ENCODE measurements at regions not wholly inside any gene's neighbourhood (a gene's known extent, or its start where the extent isn't known, plus 50 kb on each side); places are given as distances from the start of the nearest gene placed in this dataset.
"Not testable (repeated sequence)": the region's sequence is repeated elsewhere in the genome, so short reads cannot be mapped to it uniquely, and the experiment has no call there.

DNA sequence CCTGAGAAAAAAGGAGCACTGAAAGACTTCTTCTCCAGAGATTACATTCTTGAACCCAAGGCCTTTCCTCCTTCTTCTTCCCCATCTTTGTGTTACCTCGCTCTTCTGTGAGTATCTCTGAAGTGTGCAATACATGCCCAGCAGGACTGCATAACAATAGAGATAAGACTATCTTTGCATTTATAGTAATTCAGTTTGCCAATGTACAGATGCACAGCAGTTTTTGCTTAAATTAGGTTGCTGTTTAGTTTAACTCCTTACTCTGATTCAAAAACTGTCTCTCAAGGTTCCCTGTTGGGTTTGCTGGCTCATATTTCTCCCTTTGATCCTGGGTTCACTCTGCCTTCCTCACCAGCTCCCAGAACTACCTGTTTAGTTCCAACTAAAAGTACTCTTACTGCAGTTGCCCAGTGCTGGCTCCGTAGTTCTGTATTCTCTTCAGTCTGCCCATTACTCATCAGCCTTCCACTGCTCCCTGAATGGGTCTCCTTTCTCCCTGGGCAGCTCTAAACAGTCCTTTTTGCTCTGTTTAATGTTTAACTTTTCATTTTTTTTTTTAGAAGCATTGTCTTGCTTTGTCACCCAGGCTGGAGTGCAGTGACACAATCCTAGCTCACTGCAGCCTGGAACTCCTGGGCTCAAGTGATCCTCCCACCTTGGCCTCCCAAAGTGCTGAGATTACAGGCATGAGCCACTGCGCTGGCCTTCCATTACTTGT lies 180.6 kb upstream of the CAND1 start:
- no peak for DNase-seq

DNA sequence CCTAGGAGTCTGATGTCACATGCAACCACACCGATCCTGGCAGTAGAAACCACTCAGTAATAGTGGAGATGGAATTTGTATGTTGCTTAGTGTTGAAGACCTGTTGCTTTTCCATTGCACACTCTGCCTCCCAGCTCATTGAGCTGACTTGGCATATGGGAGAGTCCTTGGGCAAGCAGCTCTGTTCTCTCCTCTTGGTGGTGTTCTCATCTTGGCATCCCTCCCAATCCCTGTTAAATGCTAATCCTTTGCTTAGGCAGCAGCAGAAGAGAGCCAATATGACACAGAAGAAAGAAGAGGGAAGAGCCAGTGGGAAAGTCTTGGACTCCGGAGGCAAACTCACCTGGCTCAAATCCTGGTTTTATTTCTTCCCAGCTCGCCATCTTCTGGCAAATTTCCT lies 178.0 kb upstream of the CAND1 start:
- DNase-seq, result no peak

DNA sequence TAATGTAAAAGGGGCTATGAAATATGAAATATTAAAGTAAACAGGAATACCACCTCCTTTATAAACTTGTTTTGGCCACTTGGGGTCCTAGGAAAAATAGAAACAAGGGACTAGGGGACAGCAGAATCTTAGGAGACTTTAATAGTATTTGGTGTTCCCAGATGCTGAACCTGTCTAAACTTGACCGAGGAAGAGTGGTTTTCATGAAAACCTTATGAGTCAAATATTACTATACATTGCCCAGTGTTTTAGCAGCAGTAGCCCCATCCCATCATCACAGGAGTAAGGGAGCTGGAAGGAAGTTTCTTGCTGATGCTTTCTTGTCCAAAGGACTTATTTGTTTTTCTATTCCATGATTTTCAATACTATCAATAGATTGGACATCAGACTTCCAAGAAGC lies 177.5 kb upstream of the CAND1 start:
- DNase-seq, result no peak

- DNase-seq, result not testable (repeated sequence)
Measured at GRCh38 chr12:67092934-67093333, 176.2 kb upstream of the CAND1 start.

GRCh38 chr12:67096533-67097318 lies 172.4 kb upstream of the CAND1 start:
- no peak for DNase-seq

- no peak for DNase-seq
Measured at GRCh38 chr12:67099858-67100257, 169.3 kb upstream of the CAND1 start.

DNA sequence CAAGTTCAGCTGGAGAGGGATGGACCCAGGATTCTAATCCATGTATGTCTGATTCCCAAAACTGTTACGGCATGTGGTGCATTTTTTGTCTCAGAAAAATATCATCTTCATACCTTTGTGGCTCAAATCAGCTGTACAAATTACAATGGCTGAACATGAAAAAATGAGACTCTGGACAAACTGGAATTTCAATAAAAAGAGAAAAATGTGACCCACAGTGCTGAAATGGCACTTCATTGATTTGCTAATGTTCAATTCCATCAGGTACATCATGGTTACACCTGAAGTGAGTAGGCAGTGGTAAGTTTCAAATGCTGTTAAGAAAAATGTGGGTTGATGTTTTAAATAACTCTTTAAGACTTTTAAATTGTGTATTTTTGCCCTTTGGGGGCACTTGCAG lies 165.6 kb upstream of the CAND1 start:
- no peak for DNase-seq

DNA sequence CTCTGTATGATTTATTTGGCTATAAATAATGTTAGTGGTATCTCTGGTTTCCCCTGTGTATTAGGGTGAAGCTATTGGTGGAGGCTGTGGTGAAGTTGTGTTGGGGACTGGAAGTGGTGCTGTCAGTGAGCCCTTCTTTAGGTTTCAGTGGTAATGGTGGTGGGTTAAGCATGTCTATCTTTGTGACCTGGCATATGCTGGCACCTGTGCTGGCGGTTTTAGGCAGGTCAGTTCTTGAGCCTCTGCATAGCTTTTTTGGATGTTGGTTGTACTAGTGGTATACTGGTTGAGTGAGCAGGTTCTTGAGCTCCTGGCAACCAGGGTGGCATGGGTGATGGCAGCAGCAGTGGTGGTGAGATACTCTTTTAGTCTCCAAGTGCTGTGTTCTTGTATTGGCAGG lies 161.9 kb upstream of the CAND1 start:
- DNase-seq, result no peak

DNA sequence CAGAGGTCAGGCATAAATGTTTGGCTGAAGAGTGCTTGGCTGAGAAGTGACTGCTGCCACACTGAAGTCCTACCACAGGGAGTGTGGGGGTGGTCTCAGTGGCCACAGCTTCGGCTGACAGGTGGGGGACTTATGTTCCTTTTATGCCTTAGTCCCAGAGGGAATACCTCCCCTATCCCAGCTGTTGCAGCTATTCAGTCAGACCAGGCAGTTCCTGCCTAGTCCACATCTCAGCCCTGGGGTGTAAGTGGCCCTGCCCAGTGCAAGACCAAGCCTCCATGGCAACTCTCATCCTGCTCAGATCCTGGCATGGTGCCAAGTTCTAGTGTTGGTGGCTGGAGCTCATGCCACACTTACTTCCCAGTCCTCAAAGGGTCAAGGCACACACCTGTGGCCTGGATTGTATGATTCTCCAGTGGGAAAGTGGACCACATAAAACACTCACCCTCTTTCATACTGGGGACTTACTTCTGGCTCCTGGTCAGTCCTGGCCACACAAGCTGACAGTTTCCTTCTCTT lies 161.3 kb upstream of the CAND1 start:
- DNase-seq, result no peak

GRCh38 chr12:67110345-67110744 lies 158.8 kb upstream of the CAND1 start:
- DNase-seq, result not testable (repeated sequence)

DNA sequence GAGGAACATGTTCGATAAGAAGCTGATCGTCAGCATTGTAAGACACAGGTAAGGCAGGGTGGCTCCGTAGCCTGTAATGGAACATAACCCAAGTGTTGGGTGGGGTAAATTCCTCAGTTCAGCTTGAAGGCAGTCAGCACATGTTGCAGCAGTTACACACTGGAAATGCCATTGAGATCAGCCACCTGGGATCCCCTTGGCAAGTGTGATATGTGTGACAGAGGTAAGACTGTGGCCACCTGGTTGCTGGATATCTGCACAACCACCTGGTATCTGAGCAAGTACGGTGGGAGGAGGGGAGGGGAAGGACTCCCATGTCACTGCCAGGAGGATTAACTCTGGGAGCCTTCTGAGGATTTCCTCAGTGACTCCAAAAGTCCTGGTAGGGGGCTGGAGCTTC lies 158.0 kb upstream of the CAND1 start:
- no peak for DNase-seq

DNA sequence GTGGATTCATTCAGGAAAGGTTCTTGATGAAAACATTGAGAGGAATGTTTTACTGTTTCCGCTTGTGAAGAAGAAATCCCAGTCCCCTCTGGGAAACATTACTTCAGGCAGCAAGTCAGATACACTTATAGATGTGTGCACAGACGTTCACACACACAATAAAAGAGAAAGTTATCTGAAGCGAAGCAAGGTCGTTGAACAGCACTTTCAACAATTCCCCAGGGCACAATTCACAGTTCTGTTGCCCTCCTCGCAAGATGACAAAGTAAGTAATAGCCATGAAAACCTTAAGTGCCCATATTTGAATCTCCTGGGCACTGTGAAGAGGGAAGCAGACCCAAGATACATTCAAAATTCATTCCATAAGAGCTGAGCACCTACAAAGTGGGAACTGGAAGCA lies 156.6 kb upstream of the CAND1 start:
- DNase-seq, result no peak

GRCh38 chr12:67116134-67116533 lies 153.0 kb upstream of the CAND1 start:
- DNase-seq, result no peak

- no peak for DNase-seq
Measured at GRCh38 chr12:67122584-67122983, 146.6 kb upstream of the CAND1 start.

DNA sequence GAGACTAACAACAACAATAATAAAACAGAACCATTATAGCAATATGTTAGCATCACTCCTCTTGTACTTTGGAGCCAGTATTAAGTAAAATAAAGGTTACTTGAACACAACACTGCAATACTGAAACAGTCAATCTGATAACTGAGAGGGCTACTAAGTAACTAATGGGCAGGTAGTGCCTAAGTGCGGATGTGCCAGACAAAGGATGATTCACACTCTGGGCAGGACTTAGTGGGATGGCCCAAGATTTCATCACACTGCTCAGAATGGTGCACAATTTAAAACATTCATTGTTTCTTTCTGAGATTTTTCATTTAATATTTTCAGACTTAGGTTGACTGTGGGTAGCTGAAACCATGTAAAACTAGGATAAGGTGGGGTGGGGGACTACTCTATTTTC lies 131.9 kb upstream of the CAND1 start:
- DNase-seq, result no peak

DNA sequence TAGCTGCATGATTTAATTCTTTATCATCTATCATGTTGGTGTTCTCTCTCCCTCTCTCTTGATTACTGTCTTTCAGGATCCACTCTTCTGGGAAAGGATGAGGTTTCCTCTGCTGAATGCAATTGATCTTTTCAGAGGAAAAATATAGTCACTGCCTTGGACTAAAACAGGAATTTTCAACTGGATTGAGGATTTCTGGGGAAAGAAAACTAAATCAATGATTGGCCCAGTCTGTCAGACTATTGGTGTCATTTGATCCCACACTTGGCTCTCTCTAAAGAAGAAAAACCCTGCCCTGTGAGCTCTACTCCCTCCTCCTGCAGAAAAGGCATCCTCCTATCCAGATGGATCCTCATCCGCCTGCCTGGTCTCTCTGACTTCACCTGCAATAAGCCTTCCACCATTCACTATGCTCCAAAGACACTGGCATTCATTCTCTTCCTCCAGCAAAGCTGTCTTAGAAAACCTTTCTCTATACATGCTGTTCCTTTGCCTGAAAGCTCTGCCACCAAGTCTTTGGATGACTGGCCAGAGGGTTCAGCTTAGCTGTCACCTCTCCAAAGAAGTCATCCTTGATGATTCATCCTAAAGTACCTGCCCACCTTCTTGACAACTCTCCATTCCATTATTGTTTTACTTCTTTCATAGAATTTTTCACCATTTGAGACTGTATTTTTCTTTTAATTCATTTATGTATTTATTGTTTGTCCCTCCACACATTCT lies 127.7 kb upstream of the CAND1 start:
- DNase-seq, result no peak

GRCh38 chr12:67145692-67146091 lies 123.5 kb upstream of the CAND1 start:
- DNase-seq, result no peak

GRCh38 chr12:67147030-67147429 lies 122.1 kb upstream of the CAND1 start:
- DNase-seq, result no peak

GRCh38 chr12:67147447-67147846 lies 121.7 kb upstream of the CAND1 start:
- DNase-seq, result no peak

- no peak for DNase-seq
Measured at GRCh38 chr12:67148265-67148664, 120.9 kb upstream of the CAND1 start.

DNA sequence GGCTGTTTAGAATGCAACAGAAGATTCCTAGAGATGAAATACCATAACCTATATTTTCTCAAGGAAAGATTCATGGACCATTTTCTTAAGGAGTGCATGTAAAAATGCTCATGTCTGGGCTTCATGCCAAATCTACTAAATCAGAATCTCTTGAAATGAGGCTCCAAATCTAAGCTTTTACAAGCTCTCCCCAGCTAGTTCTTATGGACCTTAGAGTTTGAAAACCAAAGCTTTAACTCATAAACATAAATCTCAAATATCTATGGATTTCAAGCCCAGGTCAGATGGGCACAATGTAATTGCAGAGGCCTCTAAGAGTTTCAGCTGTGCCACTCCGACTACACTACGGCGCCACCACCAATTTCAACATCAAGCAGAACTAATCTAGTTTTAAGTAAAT lies 117.3 kb upstream of the CAND1 start:
- DNase-seq, result no peak

DNA sequence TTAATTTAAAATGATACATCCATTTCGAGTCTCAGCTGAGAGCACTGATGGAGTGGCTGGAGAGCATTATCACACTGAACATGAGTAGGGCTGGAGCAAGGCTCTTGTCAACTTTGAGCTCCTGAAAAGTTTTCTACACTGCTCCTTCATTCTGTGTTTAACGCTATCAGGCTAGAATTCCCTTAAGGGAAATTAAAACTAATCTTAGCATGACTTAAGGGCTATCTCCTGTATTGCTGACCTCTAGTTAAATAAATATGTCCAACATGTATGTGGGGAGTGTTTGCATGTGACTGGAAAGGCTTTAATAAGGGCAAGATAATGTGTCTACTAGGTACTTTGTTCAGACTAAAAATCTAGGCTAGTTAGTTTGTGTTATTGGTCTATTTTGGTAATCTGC lies 116.7 kb upstream of the CAND1 start:
- no peak for DNase-seq

DNA sequence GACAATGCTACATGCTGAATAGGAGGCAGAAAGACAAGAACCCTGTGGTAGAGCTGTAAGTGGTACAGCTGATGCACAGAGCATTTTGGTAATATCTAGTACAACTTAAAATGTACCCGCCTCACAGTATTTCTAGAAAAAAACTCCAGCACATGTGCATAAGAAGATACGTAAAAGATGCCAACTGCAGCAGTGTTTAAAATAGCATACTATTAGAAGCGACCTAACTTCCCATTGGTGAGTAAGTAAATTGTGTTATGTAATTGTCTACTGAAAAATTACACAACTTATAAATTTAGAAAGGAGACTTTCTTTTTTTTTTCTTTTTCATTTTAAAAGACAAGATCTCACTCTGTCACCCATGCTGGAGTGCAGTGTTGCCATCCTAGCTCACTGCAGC lies 114.3 kb upstream of the CAND1 start:
- DNase-seq, result no peak

DNA sequence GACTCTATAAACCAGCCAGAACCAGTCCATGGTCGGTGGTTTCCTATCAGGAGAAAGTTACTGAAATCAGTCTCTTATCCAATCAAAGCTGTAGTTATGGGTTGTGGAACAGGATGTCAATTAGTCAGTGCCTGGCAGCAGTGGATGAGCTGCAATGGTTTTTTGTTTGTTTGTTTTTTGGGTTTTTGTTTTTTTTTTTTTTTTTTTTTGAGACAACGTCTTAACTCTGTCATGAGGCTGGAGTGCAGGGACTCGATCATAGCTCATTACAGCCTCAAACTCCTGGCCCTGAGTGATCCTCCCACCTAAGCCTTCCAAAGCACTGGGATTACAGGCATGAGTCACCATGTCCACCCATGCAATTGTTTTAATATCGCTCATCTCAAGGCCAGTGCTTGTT lies 113.3 kb upstream of the CAND1 start:
- DNase-seq, result no peak
